IPS DF 6.9 (cell line): ENCODE measurements at regions not wholly inside any gene's neighbourhood (a gene's known extent, or its start where the extent isn't known, plus 50 kb on each side); places are given as distances from the start of the nearest gene placed in this dataset.

Experiments used
- DNase-seq: peaks from one replicate; pipeline ENCODE4 v3.0.0-alpha.2; 2013; ENCODE audit warnings: low read depth, low spot score
- H3K27ac ChIP-seq: one replicate; pipeline ENCODE4 v1.5.1; 2013; ENCODE audit warnings: low read length, control low read depth
- H3K27me3 ChIP-seq: 2 replicates; pipeline ENCODE4 v1.6.1; 2013; ENCODE audit warnings: mild to moderate bottlenecking, low read length; ENCODE audit not compliant: control insufficient read depth, insufficient read depth
- H3K36me3 ChIP-seq: 2 replicates; pipeline ENCODE4 v1.6.1; 2013; ENCODE audit warnings: low read length; ENCODE audit not compliant: control insufficient read depth, insufficient read depth
- H3K4me1 ChIP-seq: 2 replicates; pipeline ENCODE4 v1.6.1; 2013; ENCODE audit warnings: low read length; ENCODE audit not compliant: control insufficient read depth, insufficient read depth
- H3K4me3 ChIP-seq: 2 replicates; pipeline ENCODE4 v1.5.1; 2013; ENCODE audit warnings: mild to moderate bottlenecking, low read length
- H3K9me3 ChIP-seq: 2 replicates; pipeline ENCODE4 v1.6.1; 2013; ENCODE audit warnings: low read length, inconsistent platforms; ENCODE audit not compliant: control insufficient read depth, insufficient read depth
- WGBS: extraction: QIAGEN DNeasy Blood & Tissue Kit; methylation state at CpG from one replicate; pipeline ENCODE4 v1.1.7; 2013; ENCODE audit warnings: mixed read lengths, missing lambda C conversion rate; ENCODE audit not compliant: insufficient read length, insufficient coverage; 5-methylcytosine and 5-hydroxymethylcytosine counted together

- no CpG with 5 or more reads among the region's 3 CpGs for WGBS
Observed at GRCh38 chr18:6666012-6666685, 63.4 kb upstream of the ARHGAP28 start.

GRCh38 chr18:6668836-6669235 lies 60.7 kb upstream of the ARHGAP28 start:
- WGBS: no CpG with 5 or more reads among the region's 1 CpG
- Histone ChIP-seq H3K27ac (no peak overlapping the region), H3K4me3 (no peak overlapping the region), H3K36me3 (no peaks in the 10 kb centered on the region), H3K27me3 (no peaks in the 10 kb centered on the region), H3K9me3 (no peaks in the 10 kb centered on the region), H3K4me1 (no peaks in the 10 kb centered on the region)
- DNase-seq: no peak

More at GRCh38 chr18:6666012-6666685, 63.4 kb upstream of the ARHGAP28 start:
- Histone ChIP-seq H3K27ac (no peak overlapping the region), H3K4me1 (0 out of 2 replicates have a peak, but pooled peaks cover 1% of the 10 kb centered on the region), H3K9me3 (no peaks in the 10 kb centered on the region), H3K4me3 (no peak overlapping the region), H3K36me3 (no peaks in the 10 kb centered on the region), H3K27me3 (no peaks in the 10 kb centered on the region)
- no peak for DNase-seq

GRCh38 chr18:6672821-6673308 lies 56.7 kb upstream of the ARHGAP28 start:
- Histone ChIP-seq H3K27me3 (no peaks in the 10 kb centered on the region), H3K9me3 (no peaks in the 10 kb centered on the region), H3K36me3 (no peaks in the 10 kb centered on the region), H3K4me3 (no peak overlapping the region), H3K27ac (no peak overlapping the region), H3K4me1 (no peaks in the 10 kb centered on the region)
- no CpG with 5 or more reads among the region's 2 CpGs for WGBS
- no peak for DNase-seq

- Histone ChIP-seq H3K4me3 (no peak overlapping the region), H3K9me3 (no peaks in the 10 kb centered on the region), H3K4me1 (no peaks in the 10 kb centered on the region), H3K27ac (no peak overlapping the region), H3K36me3 (no peaks in the 10 kb centered on the region), H3K27me3 (no peaks in the 10 kb centered on the region)
- no peak for DNase-seq
- WGBS: no CpG with 5 or more reads among the region's 2 CpGs
Observed at GRCh38 chr18:6677086-6677485, 52.4 kb upstream of the ARHGAP28 start.

- no peaks in the 10 kb centered on the region for H3K36me3 ChIP-seq
- no peaks in the 10 kb centered on the region for H3K27me3 ChIP-seq
- DNase-seq: no peak
- no peaks in the 10 kb centered on the region for H3K9me3 ChIP-seq
- H3K4me3 ChIP-seq: no peak overlapping the region
- no peak overlapping the region for H3K27ac ChIP-seq
- no peaks in the 10 kb centered on the region for H3K4me1 ChIP-seq
- 100% methylated on average over 1 of the region's 4 CpGs for WGBS
Observed at GRCh38 chr18:6679201-6679600, 50.3 kb upstream of the ARHGAP28 start.
